Lung (tissue), 11 donors: ENCODE measurements at regions not wholly inside any gene's neighbourhood (a gene's known extent, or its start where the extent isn't known, plus 50 kb on each side); places are given as distances from the start of the nearest gene placed in this dataset.

ENCODE experiments used
- ATAC-seq: fragments of 200-7000 bp; cut with Tn5 transposase; one replicate; pipeline ENCODE4 v1.9.1; 2020; ENCODE audit warnings: moderate number of reproducible peaks; ENCODE audit not compliant: insufficient read depth, low FRiP score
- DNase-seq, 3 donors: peaks; one replicate each; pipeline ENCODE4 v3.0.0-alpha.2; 2013 to 2017
- H3K27ac ChIP-seq, 2 donors: one replicate each; pipeline ENCODE4 v1.5.1; 2013; ENCODE audit warnings: mild to moderate bottlenecking in 2 of 2, moderate library complexity in 2 of 2, control low read depth in 1 of 2, inconsistent platforms in 1 of 2, low read depth in 1 of 2, low read length in 1 of 2
- H3K27me3 ChIP-seq, 3 donors: one replicate each; pipeline ENCODE4 v1.5.1; 2013; ENCODE audit warnings: low read length in 2 of 3; ENCODE audit not compliant: control insufficient read depth in 3 of 3, insufficient read depth in 3 of 3
- H3K36me3 ChIP-seq, 4 donors: one replicate each; pipeline ENCODE4 v1.5.1; 2013; ENCODE audit warnings: low read length in 4 of 4, mild to moderate bottlenecking in 1 of 4, moderate library complexity in 1 of 4; ENCODE audit not compliant: control insufficient read depth in 4 of 4, insufficient read depth in 4 of 4
- H3K4me1 ChIP-seq, 5 donors: one replicate each; pipeline ENCODE4 v1.5.1; 2013; ENCODE audit warnings: low read length in 5 of 5, mild to moderate bottlenecking in 2 of 5, moderate library complexity in 1 of 5; ENCODE audit not compliant: control insufficient read depth in 5 of 5, insufficient read depth in 5 of 5
- H3K4me3 ChIP-seq: one replicate; pipeline ENCODE4 v1.5.1; 2013; ENCODE audit warnings: mild to moderate bottlenecking, control low read depth, moderate library complexity
- H3K9ac ChIP-seq, 2 donors: one replicate each; pipeline ENCODE4 v1.5.1; 2013; ENCODE audit warnings: low read length in 2 of 2, control low read depth in 1 of 2; ENCODE audit not compliant: insufficient read depth in 1 of 2
- H3K9me3 ChIP-seq, 4 donors: one replicate each; pipeline ENCODE4 v1.5.1; 2013; ENCODE audit warnings: low read length in 3 of 4, mild to moderate bottlenecking in 1 of 4, moderate library complexity in 1 of 4; ENCODE audit not compliant: control insufficient read depth in 4 of 4, insufficient read depth in 3 of 4
- WGBS, 2 donors: extraction: QIAGEN DNeasy Blood & Tissue Kit; methylation state at CpG; one replicate each; pipeline ENCODE4 v1.1.7; 2013; 5-methylcytosine and 5-hydroxymethylcytosine counted together
- TF ChIP-seq, protein P1 (sequence below): IDR thresholded peaks from 2 replicates; pipeline ENCODE4 v1.5.1; 2012; ENCODE audit warnings: mild to moderate bottlenecking; ENCODE audit errors: control extremely low read depth, extremely low read depth
- donor health status: control.
- donor health status: control.
- donor health status: Bipolar disorder and iron deficiency.
- donor health status: healthy.
- donor health status: DM: yes; HTN: yes; CAD: no.

DNA sequence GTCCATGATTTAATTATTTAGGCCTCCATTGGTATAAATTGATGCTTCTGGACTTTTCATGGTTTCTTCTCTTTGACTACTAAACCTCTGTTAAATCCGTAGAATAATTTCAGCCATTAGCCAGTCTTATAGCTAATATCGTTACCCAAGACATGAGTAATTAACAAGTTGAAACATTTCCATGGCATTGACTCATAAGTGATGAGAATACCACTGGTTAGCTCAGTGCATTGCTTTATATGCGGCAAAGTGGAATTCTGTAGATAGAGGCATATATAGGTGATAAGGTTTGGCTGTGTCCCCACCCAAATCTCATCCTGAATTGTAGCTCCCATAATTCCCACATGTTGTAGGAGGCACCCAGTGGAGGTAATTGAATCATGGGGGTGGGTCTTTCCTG is 80.6 kb downstream of the VCX2 start:
- Histone ChIP-seq H3K36me3 (no peaks in the 10 kb centered on the region), H3K9ac (no peak overlapping the region), H3K4me3 (no peak overlapping the region), H3K27me3 (peaks cover 0 to 33% (median 16%) of the 10 kb centered on the region in 3 donors), H3K4me1 (peaks cover 0 to 2% (median 0%) of the 10 kb centered on the region in 5 donors), H3K9me3 (peaks cover 0 to 3% (median 0%) of the 10 kb centered on the region in 4 donors), H3K27ac (no peak overlapping the region)
- DNase-seq (no peak), ATAC-seq (no peak)
- TF ChIP-seq, protein P1, sequence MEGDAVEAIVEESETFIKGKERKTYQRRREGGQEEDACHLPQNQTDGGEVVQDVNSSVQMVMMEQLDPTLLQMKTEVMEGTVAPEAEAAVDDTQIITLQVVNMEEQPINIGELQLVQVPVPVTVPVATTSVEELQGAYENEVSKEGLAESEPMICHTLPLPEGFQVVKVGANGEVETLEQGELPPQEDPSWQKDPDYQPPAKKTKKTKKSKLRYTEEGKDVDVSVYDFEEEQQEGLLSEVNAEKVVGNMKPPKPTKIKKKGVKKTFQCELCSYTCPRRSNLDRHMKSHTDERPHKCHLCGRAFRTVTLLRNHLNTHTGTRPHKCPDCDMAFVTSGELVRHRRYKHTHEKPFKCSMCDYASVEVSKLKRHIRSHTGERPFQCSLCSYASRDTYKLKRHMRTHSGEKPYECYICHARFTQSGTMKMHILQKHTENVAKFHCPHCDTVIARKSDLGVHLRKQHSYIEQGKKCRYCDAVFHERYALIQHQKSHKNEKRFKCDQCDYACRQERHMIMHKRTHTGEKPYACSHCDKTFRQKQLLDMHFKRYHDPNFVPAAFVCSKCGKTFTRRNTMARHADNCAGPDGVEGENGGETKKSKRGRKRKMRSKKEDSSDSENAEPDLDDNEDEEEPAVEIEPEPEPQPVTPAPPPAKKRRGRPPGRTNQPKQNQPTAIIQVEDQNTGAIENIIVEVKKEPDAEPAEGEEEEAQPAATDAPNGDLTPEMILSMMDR, result no peak
- WGBS, 2 donors, result 91 to 98% methylated on average over 3 of the region's 3 CpGs

DNA sequence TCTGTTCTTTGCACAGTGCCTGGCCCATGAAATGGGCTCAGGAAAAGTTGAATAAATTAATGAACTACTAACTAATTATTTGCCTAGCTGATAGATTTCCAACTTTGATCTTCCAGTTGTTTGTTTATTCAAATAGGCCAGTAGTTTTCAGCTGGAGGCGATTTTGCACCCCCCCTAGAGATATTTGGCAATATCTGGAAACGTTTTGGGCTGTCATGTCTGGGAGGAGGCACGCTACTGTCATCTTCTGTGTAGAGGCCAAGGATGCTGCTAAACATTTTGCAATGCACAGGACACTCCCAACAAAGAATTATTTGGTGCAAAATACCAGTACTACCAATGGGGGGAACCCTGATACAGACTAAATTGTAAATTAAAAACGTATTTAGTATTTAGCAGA is 81.9 kb downstream of the VCX2 start:
- DNase-seq (peak; percentile 63 to 87 (median 84)), ATAC-seq (no peak)
- 43 to 68% methylated on average over 4 of the region's 4 CpGs for WGBS, 2 donors
- H3K4me3 ChIP-seq, result no peak overlapping the region
- no peak overlapping the region for H3K9ac ChIP-seq
- peaks cover 0 to 31% (median 16%) of the 10 kb centered on the region in 3 donors for H3K27me3 ChIP-seq
- TF ChIP-seq, protein P1, result no peak
- no peak overlapping the region for H3K27ac ChIP-seq
- H3K9me3 ChIP-seq, result peaks cover 0 to 3% (median 0%) of the 10 kb centered on the region in 4 donors
- H3K4me1 ChIP-seq, result peaks cover 0 to 2% (median 0%) of the 10 kb centered on the region in 5 donors
- H3K36me3 ChIP-seq, result no peaks in the 10 kb centered on the region

DNA sequence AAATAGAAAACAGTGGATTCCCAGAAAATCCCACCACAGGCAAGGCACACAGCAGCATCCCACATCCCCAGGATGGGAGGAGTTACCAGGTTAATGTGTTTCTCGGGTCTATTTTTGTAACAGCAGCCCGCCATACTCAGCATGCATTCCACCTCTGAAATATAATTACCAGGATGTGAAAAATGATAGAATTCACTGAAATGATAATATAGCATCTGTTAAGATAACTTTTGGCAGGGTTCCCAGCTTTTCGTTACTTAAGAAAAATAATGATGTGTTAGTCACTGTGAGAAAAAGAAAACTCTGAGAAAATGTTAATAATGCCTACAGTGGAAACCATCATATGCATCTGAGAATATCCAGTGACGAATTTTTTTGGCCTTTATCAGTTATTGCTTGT is 87.1 kb downstream of the VCX2 start:
- WGBS, 2 donors, result 41 to 79% methylated on average over 4 of the region's 4 CpGs
- no peak overlapping the region for H3K4me3 ChIP-seq
- H3K9me3 ChIP-seq, result no peaks in the 10 kb centered on the region
- no peak overlapping the region for H3K27ac ChIP-seq
- peaks cover 0 to 22% (median 18%) of the 10 kb centered on the region in 3 donors for H3K27me3 ChIP-seq
- TF ChIP-seq, protein P1, result no peak
- H3K4me1 ChIP-seq, result peaks cover 0 to 4% (median 0%) of the 10 kb centered on the region in 5 donors
- no peak for ATAC-seq
- no peaks in the 10 kb centered on the region for H3K36me3 ChIP-seq
- H3K9ac ChIP-seq, result no peak overlapping the region
- peak in 2 of 3 donors; percentile 76 to 81 for DNase-seq

DNA sequence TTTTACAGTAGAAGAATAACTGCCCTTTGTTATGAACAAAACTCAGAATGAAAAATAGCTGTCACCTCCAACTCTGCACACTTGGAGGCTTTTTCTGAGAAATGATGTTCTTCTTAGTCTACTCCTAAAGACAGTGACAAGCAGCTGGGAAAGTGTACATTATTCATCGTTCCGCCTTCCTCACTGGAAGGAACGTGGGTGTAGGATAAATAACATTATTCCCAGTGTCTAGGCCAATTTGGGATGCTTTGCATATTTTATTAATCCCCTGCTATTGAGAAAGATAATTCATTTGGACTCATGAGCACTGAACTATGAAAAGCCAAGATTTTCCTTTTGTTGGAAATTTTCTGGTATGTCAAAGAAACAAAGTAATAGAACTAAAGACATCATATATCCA is 87.8 kb downstream of the VCX2 start:
- Histone ChIP-seq H3K4me1 (peaks cover 0 to 4% (median 0%) of the 10 kb centered on the region in 5 donors), H3K4me3 (no peak overlapping the region), H3K9ac (no peak overlapping the region), H3K27me3 (peaks cover 0 to 22% (median 13%) of the 10 kb centered on the region in 3 donors), H3K9me3 (no peaks in the 10 kb centered on the region), H3K27ac (no peak overlapping the region), H3K36me3 (no peaks in the 10 kb centered on the region)
- TF ChIP-seq, protein P1, result no peak
- ATAC-seq, result no peak
- 68 to 83% methylated on average over 3 of the region's 3 CpGs for WGBS, 2 donors
- DNase-seq, result no peak
